Neural cell (in vitro differentiated cells): ENCODE measurements at regions not wholly inside any gene's neighbourhood (a gene's known extent, or its start where the extent isn't known, plus 50 kb on each side); places are given as distances from the start of the nearest gene placed in this dataset.

ENCODE experiments used
- EP300 ChIP-seq: fragments of 450-650 bp; conservative IDR thresholded peaks from 2 replicates; pipeline ENCODE4 v1.6.1; 2014; ENCODE audit warnings: antibody characterized with exemption, mild to moderate bottlenecking, moderate library complexity; ENCODE audit not compliant: poor library complexity, severe bottlenecking
- POLR2AphosphoS5 ChIP-seq: IDR thresholded peaks from 2 replicates; pipeline ENCODE4 v1.6.1; 2012
- TF ChIP-seq, protein P1 (sequence below): fragments of 450-650 bp; IDR thresholded peaks from 2 replicates; pipeline ENCODE4 v1.5.1; 2014; ENCODE audit warnings: antibody characterized with exemption, mild to moderate bottlenecking, moderate library complexity; ENCODE audit not compliant: poor library complexity, severe bottlenecking

DNA sequence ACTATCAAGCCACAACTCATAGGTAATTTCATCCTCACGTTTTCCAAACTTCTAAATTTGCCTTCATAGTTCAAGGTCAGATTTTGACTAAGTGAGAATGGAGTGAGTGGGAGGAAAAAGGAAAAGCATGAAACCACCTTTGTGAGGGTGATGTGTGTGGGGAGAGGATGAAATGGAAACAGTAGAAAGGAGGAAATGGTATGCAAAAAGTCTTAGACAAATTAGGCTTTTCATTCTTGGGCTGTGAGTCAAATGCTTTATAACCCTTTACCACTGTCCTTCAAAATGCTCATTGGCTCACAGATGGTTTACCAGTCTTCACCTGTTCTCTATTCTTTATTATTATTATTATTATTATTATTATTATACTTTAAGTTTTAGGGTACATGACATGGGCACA lies 127.2 kb downstream of the RAP2A start:
- TF ChIP-seq, protein P1, sequence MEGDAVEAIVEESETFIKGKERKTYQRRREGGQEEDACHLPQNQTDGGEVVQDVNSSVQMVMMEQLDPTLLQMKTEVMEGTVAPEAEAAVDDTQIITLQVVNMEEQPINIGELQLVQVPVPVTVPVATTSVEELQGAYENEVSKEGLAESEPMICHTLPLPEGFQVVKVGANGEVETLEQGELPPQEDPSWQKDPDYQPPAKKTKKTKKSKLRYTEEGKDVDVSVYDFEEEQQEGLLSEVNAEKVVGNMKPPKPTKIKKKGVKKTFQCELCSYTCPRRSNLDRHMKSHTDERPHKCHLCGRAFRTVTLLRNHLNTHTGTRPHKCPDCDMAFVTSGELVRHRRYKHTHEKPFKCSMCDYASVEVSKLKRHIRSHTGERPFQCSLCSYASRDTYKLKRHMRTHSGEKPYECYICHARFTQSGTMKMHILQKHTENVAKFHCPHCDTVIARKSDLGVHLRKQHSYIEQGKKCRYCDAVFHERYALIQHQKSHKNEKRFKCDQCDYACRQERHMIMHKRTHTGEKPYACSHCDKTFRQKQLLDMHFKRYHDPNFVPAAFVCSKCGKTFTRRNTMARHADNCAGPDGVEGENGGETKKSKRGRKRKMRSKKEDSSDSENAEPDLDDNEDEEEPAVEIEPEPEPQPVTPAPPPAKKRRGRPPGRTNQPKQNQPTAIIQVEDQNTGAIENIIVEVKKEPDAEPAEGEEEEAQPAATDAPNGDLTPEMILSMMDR, result no peak
- TF ChIP-seq EP300 (no peak), POLR2AphosphoS5 (no peak)
